ENCODE measurements at regions not wholly inside any gene's neighbourhood (a gene's known extent, or its start where the extent isn't known, plus 50 kb on each side); places are given as distances from the start of the nearest gene placed in this dataset.
"Not testable (repeated sequence)": the region's sequence is repeated elsewhere in the genome, so short reads cannot be mapped to it uniquely, and the experiment has no call there.

- ATAC-seq (ENCODE audit: poor library complexity) (no peak), DNase-seq (no peak)
Measured at GRCh38 chr7:10484767-10485166, 488.9 kb upstream of the PHF14 start.

GRCh38 chr7:10501206-10501884 is 472.3 kb upstream of the PHF14 start:
- ATAC-seq (ENCODE audit: poor library complexity); intact Hi-C loops (cut with DNase I); DNase-seq: not testable (repeated sequence)

More at GRCh38 chr7:10484767-10485166, 488.9 kb upstream of the PHF14 start:
- intact Hi-C loops (cut with DNase I) = no loop called here

GRCh38 chr7:10507032-10507431 is 466.6 kb upstream of the PHF14 start:
- no peak for DNase-seq
- intact Hi-C loops (cut with DNase I) = no loop called here

GRCh38 chr7:10521306-10521705 is 452.4 kb upstream of the PHF14 start:
- intact Hi-C loops (cut with DNase I) = no loop called here
- ATAC-seq (ENCODE audit: poor library complexity) (no peak), DNase-seq (no peak)

More at GRCh38 chr7:10507032-10507431, 466.6 kb upstream of the PHF14 start:
- no peak for ATAC-seq (ENCODE audit: poor library complexity)

GRCh38 chr7:10533429-10533828 is 440.2 kb upstream of the PHF14 start:
- ATAC-seq (ENCODE audit: poor library complexity); DNase-seq; intact Hi-C loops (cut with DNase I): not testable (repeated sequence)

GRCh38 chr7:10536561-10536960 is 437.1 kb upstream of the PHF14 start:
- ATAC-seq (ENCODE audit: poor library complexity) = no peak
- no peak for DNase-seq
- intact Hi-C loops (cut with DNase I) = no loop called here

- DNase-seq = no peak
- intact Hi-C loops (cut with DNase I) = no loop called here
- no peak for ATAC-seq (ENCODE audit: poor library complexity)
Measured at GRCh38 chr7:10537764-10538163, 435.9 kb upstream of the PHF14 start.

GRCh38 chr7:10557375-10557774 is 416.3 kb upstream of the PHF14 start:
- intact Hi-C loops (cut with DNase I) = no loop called here

GRCh38 chr7:10560497-10560896 is 413.2 kb upstream of the PHF14 start:
- no peak for DNase-seq
- intact Hi-C loops (cut with DNase I) = no loop called here

More at GRCh38 chr7:10557375-10557774, 416.3 kb upstream of the PHF14 start:
- ATAC-seq (ENCODE audit: poor library complexity) = no peak
- DNase-seq = peak; percentile 20

GRCh38 chr7:10568891-10569290 is 404.8 kb upstream of the PHF14 start:
- no peak for ATAC-seq (ENCODE audit: poor library complexity)

More at GRCh38 chr7:10560497-10560896, 413.2 kb upstream of the PHF14 start:
- no peak for ATAC-seq (ENCODE audit: poor library complexity)

GRCh38 chr7:10571759-10572158 is 401.9 kb upstream of the PHF14 start:
- ATAC-seq (ENCODE audit: poor library complexity) = no peak
- DNase-seq = no peak

More at GRCh38 chr7:10568891-10569290, 404.8 kb upstream of the PHF14 start:
- DNase-seq = no peak
- intact Hi-C loops (cut with DNase I) = no loop called here

GRCh38 chr7:10577866-10578374 is 395.8 kb upstream of the PHF14 start:
- ATAC-seq (ENCODE audit: poor library complexity) (no peak), DNase-seq (no peak)
- intact Hi-C loops (cut with DNase I) = no loop called here

More at GRCh38 chr7:10571759-10572158, 401.9 kb upstream of the PHF14 start:
- intact Hi-C loops (cut with DNase I) = no loop called here

GRCh38 chr7:10579561-10579960 is 394.1 kb upstream of the PHF14 start:
- ATAC-seq (ENCODE audit: poor library complexity) (no peak), DNase-seq (no peak)
- intact Hi-C loops (cut with DNase I) = no loop called here

GRCh38 chr7:10584886-10585285 is 388.8 kb upstream of the PHF14 start:
- intact Hi-C loops (cut with DNase I) = no loop called here
- DNase-seq (no peak), ATAC-seq (ENCODE audit: poor library complexity) (no peak)

GRCh38 chr7:10588084-10588483 is 385.6 kb upstream of the PHF14 start:
- ATAC-seq (ENCODE audit: poor library complexity) (no peak), DNase-seq (no peak)
- intact Hi-C loops (cut with DNase I) = no loop called here

- DNase-seq = no peak
- intact Hi-C loops (cut with DNase I) = no loop called here
- ATAC-seq (ENCODE audit: poor library complexity) = no peak
Measured at GRCh38 chr7:10592604-10593003, 381.1 kb upstream of the PHF14 start.

- ATAC-seq (ENCODE audit: poor library complexity) (no peak), DNase-seq (no peak)
- intact Hi-C loops (cut with DNase I) = no loop called here
Measured at GRCh38 chr7:10593080-10593479, 380.6 kb upstream of the PHF14 start.

GRCh38 chr7:10596827-10597226 is 376.8 kb upstream of the PHF14 start:
- no peak for DNase-seq
- no peak for ATAC-seq (ENCODE audit: poor library complexity)
- intact Hi-C loops (cut with DNase I) = no loop called here

- intact Hi-C loops (cut with DNase I) = no loop called here
- DNase-seq (no peak), ATAC-seq (ENCODE audit: poor library complexity) (no peak)
Measured at GRCh38 chr7:10604128-10604527, 369.5 kb upstream of the PHF14 start.

- no peak for ATAC-seq (ENCODE audit: poor library complexity)
- intact Hi-C loops (cut with DNase I) = no loop called here
- no peak for DNase-seq
Measured at GRCh38 chr7:10612950-10613349, 360.7 kb upstream of the PHF14 start.

- no peak for DNase-seq
- intact Hi-C loops (cut with DNase I) = no loop called here
- no peak for ATAC-seq (ENCODE audit: poor library complexity)
Measured at GRCh38 chr7:10618953-10619352, 354.7 kb upstream of the PHF14 start.
